Fibroblast of skin of left biceps (primary cell): ENCODE measurements at regions not wholly inside any gene's neighbourhood (a gene's known extent, or its start where the extent isn't known, plus 50 kb on each side); places are given as distances from the start of the nearest gene placed in this dataset.

ENCODE experiments used
- DNase-seq, 2 experiments: peaks; one replicate each; pipeline ENCODE4 v3.0.0-alpha.2; 2013; ENCODE audit warnings: low read depth in 2 of 2

GRCh38 chr15:69576948-69577351, 124.3 kb downstream of the RPLP1 start:
- DNase-seq: no peak

DNA sequence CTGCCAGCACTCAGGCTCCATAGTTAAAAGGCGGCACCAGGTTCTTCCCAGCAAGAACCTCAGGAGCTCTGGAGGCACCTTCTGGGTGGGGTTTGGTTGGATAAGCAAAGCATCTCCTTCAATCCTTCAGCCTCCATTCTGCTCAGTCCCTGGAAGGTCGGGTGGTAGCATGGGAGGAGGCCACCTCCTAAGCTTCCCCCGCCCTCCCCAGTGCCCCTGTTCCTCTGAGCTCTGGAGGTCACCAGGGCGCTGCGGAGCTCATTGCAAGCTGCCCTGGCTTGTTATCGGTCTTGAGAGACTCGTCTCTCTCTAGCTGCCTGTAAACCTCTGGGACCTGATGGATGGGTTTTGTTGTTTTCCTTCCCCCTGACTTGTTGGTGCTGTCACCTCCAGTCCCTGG, 124.8 kb downstream of the RPLP1 start:
- DNase-seq: no peak

DNA sequence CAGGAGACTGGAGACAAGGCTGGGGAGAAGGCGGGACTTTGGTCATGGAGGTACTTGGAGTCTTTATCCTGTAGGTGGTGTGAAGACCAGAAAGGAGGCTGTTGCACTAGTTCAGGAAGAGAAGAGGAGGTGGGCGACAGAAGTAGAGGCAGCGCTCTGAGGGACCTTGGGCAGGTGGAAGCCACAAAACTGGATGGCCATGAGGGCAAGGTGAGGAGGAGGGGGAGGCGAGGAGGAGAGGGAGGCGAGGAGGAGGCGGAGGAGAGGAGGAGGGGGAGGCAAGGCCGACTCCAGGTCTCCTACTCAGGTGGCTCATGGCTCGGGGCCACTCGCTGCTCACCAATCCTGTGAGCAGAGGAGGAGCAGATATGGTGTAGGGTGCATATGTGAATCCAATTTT, 125.6 kb downstream of the RPLP1 start:
- DNase-seq: no peak

GRCh38 chr15:69578787-69579583, 126.4 kb downstream of the RPLP1 start:
- no peak for DNase-seq

- no peak for DNase-seq
Measured at GRCh38 chr15:69579950-69580618, 127.5 kb downstream of the RPLP1 start.

- DNase-seq: no peak
Measured at GRCh38 chr15:69583626-69584025, 131.0 kb downstream of the RPLP1 start.

GRCh38 chr15:69585937-69586336, 133.3 kb downstream of the RPLP1 start:
- DNase-seq: no peak

DNA sequence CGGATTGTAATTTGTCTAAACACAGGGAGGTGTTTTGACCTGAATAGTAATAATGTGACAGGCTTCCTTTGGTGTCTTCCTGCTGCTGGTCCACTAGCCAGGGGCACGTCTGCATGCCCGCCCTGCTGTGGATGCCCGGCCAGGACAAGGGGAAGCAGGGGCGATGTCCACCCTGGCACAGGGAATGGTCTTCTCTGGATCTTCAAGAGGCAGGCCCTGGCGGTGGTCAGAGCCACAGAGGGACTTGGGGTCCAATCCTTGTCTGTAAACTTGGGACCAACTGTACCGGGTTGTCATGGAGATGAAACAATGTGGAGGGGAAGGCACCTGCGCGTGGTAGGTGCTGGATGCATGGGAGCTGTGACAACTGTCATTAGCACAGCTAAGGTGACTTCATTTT, 134.1 kb downstream of the RPLP1 start:
- DNase-seq: no peak

- DNase-seq: no peak
Measured at GRCh38 chr15:69587723-69588426, 135.3 kb downstream of the RPLP1 start.

DNA sequence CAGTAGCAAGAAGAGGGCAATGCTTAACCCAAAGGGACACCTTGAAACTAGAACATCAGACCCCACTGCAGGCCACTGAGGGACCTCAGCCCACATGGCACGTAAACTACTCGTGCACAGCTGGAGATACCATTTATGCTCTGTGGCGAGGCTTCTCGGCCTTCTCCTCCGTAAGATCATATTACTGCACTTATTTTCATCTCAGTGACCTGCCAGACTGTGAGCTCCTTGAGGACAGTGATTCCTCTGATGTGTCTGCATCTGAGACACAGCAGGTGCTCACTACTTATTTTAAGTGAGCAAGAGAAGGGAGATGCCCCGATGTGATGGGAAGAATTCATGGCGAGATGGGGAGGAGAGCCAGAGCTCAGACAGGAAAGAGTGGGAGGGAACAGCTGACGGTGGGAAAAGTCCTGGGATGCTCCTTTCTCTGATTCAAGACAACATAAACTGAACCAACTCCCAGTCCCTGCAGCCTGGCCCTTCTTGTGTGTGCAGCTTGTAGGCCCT, 137.6 kb downstream of the RPLP1 start:
- DNase-seq: no peak

DNA sequence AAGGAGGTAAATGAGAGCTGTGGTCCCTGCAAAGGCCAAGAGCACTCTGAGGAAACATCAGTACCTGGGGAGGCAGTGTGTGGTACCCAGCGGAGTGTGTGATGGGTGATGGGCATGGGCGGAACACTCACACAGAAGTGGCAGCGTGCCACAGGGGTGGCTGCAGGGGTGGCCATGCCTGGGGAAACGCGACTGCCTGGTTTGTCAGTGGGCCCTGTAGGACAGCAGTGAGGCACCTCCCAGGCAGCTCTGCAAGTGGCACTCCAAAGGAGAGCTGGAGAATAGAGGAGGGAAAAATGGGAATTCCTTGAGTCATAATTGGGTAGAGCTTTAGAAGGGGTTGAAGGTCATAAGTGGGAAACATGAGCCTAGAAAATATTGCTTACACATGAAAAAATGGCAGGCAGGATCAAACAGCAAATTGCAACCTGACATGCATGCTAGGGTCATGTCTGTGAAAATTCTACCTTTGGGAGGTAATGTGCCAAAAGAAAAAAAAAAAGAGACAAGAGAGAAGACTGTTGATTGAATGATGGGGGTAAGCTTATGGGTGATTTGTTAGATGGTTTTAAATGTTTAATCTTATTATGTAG, 138.4 kb downstream of the RPLP1 start:
- no peak for DNase-seq

DNA sequence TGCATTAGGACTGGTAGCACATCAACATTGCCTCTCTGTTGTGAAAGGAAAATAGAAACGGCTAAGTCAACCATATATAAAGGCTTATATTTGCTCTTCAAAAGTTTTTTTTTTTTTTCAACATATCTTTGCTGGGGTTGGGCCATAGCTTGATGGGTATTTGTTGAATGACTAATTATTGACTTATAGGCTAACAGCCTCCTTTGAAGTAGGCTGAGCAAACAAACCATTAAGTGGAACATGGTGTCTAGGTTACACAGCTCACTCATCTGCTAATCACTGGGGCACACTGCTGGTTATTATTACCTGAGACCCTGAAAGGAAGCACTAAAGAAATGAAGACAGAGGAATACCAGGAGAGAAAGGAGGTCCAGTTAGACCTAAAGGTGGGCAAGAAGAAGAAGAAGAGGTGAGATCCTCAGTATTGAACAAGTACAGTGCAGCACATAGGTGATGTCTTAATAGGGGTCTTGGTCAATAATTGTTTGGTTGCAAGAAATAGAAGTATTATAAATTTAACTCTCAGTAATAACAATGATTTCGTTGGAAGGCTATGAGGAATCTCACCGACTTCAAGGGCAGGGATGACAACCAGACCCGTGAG, 139.4 kb downstream of the RPLP1 start:
- DNase-seq: no peak

DNA sequence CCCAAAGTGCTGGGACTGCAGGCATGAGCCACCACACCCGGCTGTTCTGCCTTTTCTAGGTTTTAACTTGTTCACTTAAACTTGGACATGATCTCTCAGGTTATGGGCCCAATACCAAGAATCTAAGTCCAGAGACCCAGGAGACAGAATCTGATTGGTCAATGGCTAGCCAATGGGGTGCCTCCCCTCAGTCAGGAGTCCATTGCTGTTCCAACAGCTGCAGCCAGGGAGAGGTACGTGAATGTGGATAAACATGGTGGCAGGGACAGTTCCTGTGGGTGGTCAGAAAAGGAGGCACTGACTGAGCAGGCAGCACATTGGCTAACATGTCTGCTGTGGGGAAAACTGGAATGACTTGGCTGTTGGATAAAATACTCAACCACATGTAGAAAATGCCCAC, 140.3 kb downstream of the RPLP1 start:
- DNase-seq: no peak

DNA sequence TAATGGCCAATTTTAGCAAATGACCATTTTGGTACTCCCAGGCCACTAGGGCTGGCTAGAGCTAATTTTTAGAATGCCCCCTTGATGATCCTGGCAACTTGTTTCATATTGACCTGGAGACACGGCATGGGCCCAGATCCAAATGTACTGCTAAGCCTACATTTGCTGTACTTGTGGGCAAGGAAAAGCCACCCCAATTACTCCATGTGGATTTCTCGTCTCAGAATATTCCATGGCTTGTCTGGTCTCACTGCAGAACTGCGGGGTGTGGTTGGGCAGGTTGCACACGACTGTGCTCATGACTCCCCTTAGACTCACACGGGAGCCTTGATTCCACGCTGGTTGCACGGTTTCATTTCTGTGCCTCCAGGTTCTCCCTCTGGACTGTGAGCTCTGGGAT, 140.9 kb downstream of the RPLP1 start:
- DNase-seq: no peak

- peak; percentile 16 to 26 for DNase-seq
Measured at GRCh38 chr15:69593981-69594966, 141.7 kb downstream of the RPLP1 start.

- no peak for DNase-seq
Measured at GRCh38 chr15:69595009-69595791, 142.6 kb downstream of the RPLP1 start.

DNA sequence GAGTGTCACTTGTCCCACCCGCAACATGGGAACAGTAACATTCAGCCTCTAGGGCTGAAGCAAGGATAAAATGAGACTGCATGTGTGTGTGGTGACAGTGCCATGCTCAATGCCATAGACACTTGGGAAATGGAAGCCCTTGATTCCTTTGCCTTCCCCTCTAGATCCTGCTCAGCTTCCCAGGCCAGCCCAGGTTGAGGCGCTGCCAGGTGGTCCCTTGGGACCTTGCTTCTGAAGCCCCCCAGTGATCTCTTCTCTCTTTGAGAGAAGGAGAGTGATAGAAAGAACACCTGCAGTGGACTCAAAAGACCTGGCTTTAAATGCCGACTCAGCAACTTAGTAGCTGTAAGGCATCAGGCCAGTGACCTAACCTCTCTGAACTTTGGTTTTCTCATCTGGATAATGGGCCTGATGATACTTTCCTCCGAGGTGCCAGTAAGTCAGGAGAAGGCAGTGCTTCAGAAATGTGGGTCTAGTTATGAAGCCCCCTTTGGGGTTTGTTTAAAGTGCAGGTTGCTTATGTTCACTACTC, 144.5 kb downstream of the RPLP1 start:
- no peak for DNase-seq

- DNase-seq: no peak
Measured at GRCh38 chr15:69599271-69599670, 146.7 kb downstream of the RPLP1 start.

DNA sequence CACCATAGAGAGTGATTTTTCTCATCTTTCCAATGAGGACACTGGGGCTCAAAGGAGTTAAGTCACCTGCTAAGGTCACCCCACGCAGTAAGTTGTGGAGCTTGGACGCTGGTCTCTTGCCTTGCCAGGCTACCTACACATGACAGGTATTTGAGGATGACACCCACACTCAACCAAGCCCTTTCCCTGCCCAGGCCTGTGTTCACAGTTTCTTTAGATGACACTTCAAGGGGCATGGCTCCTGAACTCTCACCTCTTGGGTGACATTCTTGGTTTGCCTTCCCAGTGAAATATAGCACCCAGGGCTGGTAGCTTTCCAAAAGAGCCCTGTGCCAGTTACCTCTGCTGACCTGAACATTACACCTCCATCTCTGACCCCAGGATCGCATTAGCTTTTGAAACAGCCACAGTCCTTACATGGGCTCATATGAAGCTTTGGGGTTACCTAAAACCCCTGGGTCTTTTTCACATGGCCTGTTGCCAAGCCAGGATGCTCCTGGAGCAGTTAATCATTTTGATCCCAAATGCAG, 148.0 kb downstream of the RPLP1 start:
- DNase-seq: no peak
